ENCODE measurements at regions not wholly inside any gene's neighbourhood (a gene's known extent, or its start where the extent isn't known, plus 50 kb on each side); places are given as distances from the start of the nearest gene placed in this dataset.

DNA sequence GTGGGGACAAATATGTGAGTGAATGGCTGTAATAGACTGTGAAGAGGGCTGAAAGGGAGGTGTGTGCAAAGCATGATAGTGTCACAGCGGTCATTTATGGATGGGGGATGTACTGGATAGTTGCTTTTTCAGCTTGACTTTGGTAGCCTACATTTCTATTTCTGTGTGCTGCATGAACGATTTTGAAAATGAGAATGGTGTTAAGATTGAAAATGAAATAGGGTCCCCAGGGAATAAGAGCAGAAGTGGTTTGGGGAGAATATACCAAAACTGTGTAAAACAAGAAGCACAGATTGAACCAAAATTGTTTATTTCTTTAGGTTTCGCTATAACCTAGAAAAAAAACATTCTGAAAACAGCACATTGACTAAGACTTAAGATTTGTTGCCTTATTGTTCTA is 58.8 kb upstream of the CLNK start:
- CTCF ChIA-PET, result no interaction called here
- Mint-ChIP-seq H3K9me3 (ENCODE audit: unreplicated experiment) (no peaks in the 10 kb centered on the region), H3K4me3 (ENCODE audit: unreplicated experiment) (no peak overlapping the region), H3K27ac (ENCODE audit: unreplicated experiment) (no peak overlapping the region), H3K4me1 (ENCODE audit: low read depth, unreplicated experiment) (peaks cover 7% of the 10 kb centered on the region), H3K36me3 (ENCODE audit: insufficient read depth, unreplicated experiment) (no peaks in the 10 kb centered on the region), H3K27me3 (ENCODE audit: insufficient read depth, unreplicated experiment) (no peaks in the 10 kb centered on the region)
- intact Hi-C loops (cut with micrococcal nuclease; ENCODE audit: unreplicated experiment), result no loop called here
- POLR2A ChIA-PET, result no interaction called here
- DNase-seq, result no peak
- Histone ChIP-seq H3K4me3 (ENCODE audit: low read depth, low read length) (no peak overlapping the region), H3K4me1 (no peaks in the 10 kb centered on the region), H3K27me3 (replicated peaks; ENCODE audit: control insufficient read depth, insufficient read depth, low read length) (no peaks in the 10 kb centered on the region), H3K36me3 (ENCODE audit: control insufficient read depth, insufficient read depth, low read length) (no peaks in the 10 kb centered on the region), H3K9me3 (no peaks in the 10 kb centered on the region)
- TF ChIP-seq, protein P1, sequence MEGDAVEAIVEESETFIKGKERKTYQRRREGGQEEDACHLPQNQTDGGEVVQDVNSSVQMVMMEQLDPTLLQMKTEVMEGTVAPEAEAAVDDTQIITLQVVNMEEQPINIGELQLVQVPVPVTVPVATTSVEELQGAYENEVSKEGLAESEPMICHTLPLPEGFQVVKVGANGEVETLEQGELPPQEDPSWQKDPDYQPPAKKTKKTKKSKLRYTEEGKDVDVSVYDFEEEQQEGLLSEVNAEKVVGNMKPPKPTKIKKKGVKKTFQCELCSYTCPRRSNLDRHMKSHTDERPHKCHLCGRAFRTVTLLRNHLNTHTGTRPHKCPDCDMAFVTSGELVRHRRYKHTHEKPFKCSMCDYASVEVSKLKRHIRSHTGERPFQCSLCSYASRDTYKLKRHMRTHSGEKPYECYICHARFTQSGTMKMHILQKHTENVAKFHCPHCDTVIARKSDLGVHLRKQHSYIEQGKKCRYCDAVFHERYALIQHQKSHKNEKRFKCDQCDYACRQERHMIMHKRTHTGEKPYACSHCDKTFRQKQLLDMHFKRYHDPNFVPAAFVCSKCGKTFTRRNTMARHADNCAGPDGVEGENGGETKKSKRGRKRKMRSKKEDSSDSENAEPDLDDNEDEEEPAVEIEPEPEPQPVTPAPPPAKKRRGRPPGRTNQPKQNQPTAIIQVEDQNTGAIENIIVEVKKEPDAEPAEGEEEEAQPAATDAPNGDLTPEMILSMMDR (IDR thresholded peaks at IDR 0.05; ENCODE audit: insufficient read depth in 1 of 2, low read depth in 1 of 2, low read length in 1 of 2, severe bottlenecking in 1 of 2, unreplicated experiment in 1 of 2), result no peak
- BruUV-seq (replicated peaks), result no TSS peak

DNA sequence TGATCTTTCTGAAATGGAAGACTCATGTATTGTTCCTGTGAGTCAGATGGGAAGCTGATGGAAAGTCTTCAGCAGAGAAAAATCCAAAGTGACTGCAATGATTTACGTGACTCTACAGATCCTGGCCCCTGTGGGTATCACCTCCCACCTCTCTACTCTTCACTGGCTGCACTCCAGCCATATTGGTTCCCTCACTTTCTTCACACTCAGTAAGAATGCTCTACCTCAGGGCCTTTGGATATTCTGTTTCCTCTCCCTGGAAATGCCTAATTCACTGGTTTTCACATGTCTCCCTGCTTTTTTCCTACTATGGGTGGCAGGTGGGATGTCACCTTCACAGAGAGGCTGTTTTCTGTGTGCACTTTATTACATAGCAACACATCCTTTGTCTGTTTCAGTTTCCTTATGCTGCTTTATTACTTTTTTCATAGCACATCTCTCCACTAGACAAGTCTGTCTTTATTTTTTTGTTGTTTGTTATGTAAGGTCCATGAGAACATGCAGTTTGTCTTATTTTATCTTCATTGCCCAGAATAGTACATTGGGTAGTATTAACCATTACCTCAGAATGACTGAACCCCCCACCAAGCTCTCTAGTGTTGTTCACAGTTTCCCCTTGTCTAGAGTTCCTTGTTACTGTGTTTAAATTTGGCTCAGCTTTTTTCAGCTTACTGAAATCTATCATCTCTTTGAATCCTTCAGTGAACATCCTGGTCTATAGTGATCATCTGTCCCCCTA is 57.6 kb upstream of the CLNK start:
- Mint-ChIP-seq H3K4me3 (ENCODE audit: unreplicated experiment) (no peak overlapping the region), H3K36me3 (ENCODE audit: insufficient read depth, unreplicated experiment) (no peaks in the 10 kb centered on the region)

DNA sequence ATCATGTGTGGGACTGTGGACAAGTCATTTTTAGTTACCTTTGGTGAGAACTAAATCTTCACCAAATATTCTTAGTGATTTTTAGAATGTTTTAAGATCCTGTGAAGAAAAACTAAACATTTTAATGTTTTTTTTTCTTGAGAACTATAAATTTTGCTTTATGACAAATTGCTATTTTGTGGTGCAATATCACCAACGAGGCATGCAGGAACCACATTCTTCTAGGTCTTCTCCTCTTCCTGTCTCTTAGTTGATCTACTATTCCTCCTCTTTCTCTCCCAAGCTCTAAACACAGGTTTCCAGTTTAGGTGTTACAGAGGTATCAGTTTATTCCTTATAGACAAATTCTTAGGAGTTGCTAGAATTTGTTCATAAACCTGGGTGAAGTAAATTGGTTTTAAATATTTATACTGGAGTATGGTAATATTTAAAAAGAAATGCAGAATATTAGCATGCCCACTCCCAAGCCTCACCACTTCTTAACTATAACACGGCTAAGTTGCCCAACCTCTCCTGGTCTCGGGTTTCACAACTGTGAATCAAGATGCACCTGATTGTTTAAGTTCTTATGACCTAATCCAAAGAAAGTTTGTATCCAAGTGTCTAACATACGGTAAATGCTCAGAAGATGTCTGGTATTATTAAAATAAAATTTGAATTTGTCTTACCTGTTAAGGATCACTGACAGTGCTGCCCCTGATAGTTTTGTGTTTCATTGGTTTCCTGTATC is 56.5 kb upstream of the CLNK start:
- H3K36me3 Mint-ChIP-seq (ENCODE audit: insufficient read depth, unreplicated experiment), result no peaks in the 10 kb centered on the region
- H3K9me3 Mint-ChIP-seq (ENCODE audit: unreplicated experiment), result no peaks in the 10 kb centered on the region
- no peak overlapping the region for H3K27ac Mint-ChIP-seq (ENCODE audit: unreplicated experiment)
- DNase-seq, result no peak
- ChIA-PET CTCF (no interaction called here), POLR2A (no interaction called here)
- no TSS peak for BruUV-seq (replicated peaks)
- no peak overlapping the region for H3K4me3 ChIP-seq (ENCODE audit: low read depth, low read length)
- no peaks in the 10 kb centered on the region for H3K4me1 ChIP-seq
- no peak overlapping the region for H3K4me3 Mint-ChIP-seq (ENCODE audit: unreplicated experiment)
- H3K27me3 ChIP-seq (replicated peaks; ENCODE audit: control insufficient read depth, insufficient read depth, low read length), result no peaks in the 10 kb centered on the region
- H3K36me3 ChIP-seq (ENCODE audit: control insufficient read depth, insufficient read depth, low read length), result no peaks in the 10 kb centered on the region
- H3K27me3 Mint-ChIP-seq (ENCODE audit: insufficient read depth, unreplicated experiment), result no peaks in the 10 kb centered on the region
- intact Hi-C loops (cut with micrococcal nuclease; ENCODE audit: unreplicated experiment), result no loop called here
- no peaks in the 10 kb centered on the region for H3K9me3 ChIP-seq
- H3K4me1 Mint-ChIP-seq (ENCODE audit: low read depth, unreplicated experiment), result peaks cover 7% of the 10 kb centered on the region
- TF ChIP-seq, protein P1 (IDR thresholded peaks at IDR 0.05; ENCODE audit: insufficient read depth in 1 of 2, low read depth in 1 of 2, low read length in 1 of 2, severe bottlenecking in 1 of 2, unreplicated experiment in 1 of 2), result no peak

More for the DNA sequence above, 57.6 kb upstream of the CLNK start:
- Mint-ChIP-seq H3K9me3 (ENCODE audit: unreplicated experiment) (no peaks in the 10 kb centered on the region), H3K27ac (ENCODE audit: unreplicated experiment) (no peak overlapping the region), H3K27me3 (ENCODE audit: insufficient read depth, unreplicated experiment) (no peaks in the 10 kb centered on the region), H3K4me1 (ENCODE audit: low read depth, unreplicated experiment) (peaks cover 7% of the 10 kb centered on the region)
- TF ChIP-seq, protein P1 (IDR thresholded peaks at IDR 0.05; ENCODE audit: insufficient read depth in 1 of 2, low read depth in 1 of 2, low read length in 1 of 2, severe bottlenecking in 1 of 2, unreplicated experiment in 1 of 2), result no peak
- Histone ChIP-seq H3K36me3 (ENCODE audit: control insufficient read depth, insufficient read depth, low read length) (no peaks in the 10 kb centered on the region), H3K9me3 (no peaks in the 10 kb centered on the region), H3K27me3 (replicated peaks; ENCODE audit: control insufficient read depth, insufficient read depth, low read length) (no peaks in the 10 kb centered on the region), H3K4me1 (no peaks in the 10 kb centered on the region), H3K4me3 (ENCODE audit: low read depth, low read length) (no peak overlapping the region)
- intact Hi-C loops (cut with micrococcal nuclease; ENCODE audit: unreplicated experiment), result no loop called here
- BruUV-seq (replicated peaks), result no TSS peak
- no peak for DNase-seq
- CTCF ChIA-PET, result no interaction called here
- POLR2A ChIA-PET, result no interaction called here
